T-cell (primary cell): ENCODE measurements at regions not wholly inside any gene's neighbourhood (a gene's known extent, or its start where the extent isn't known, plus 50 kb on each side); places are given as distances from the start of the nearest gene placed in this dataset.

Experiments
- ATAC-seq, 4 experiments: fragments of 200-7000 bp in 3 of 4; fragments of 150-1000 bp in 1 of 4; cut with Tn5 transposase; replicated peaks in 1 of 4; 1 replicate in 3 of 4; 2 replicates in 1 of 4; pipeline ENCODE4 v1.10.0; 2021; ENCODE audit warnings: moderate library complexity in 3 of 4, mild to moderate bottlenecking in 2 of 4, moderate number of reproducible peaks in 1 of 4
- CTCF ChIA-PET, 2 donors: fragments of 300-600 bp; sonication (Branson Sonifier 250); formaldehyde crosslinking; loops; one replicate each; lab custom pipeline; 2022; ENCODE audit warnings: antibody characterized with exemption in 2 of 2; lab: Charles Lee
- POLR2A ChIA-PET, 2 donors: fragments of 300-600 bp; sonication (Branson Sonifier 250); formaldehyde crosslinking; loops; one replicate each; lab custom pipeline; 2022; ENCODE audit warnings: antibody characterized with exemption in 2 of 2; lab: Charles Lee
- DNase-seq, 35 experiments: peaks; one replicate each; pipeline versions ENCODE4 v3.0.0 to v3.0.0-alpha.2; 2013 to 2023
- H3K27ac ChIP-seq: one replicate; pipeline ENCODE4 v1.5.1; 2013; ENCODE audit warnings: low read length
- H3K27me3 ChIP-seq, 2 experiments: replicated peaks in 1 of 2; 1 replicate in 1 of 2; 2 replicates in 1 of 2; pipeline versions ENCODE4 v1.6.1 to v1.7.0; 2013; ENCODE audit warnings: low read length in 1 of 2, mixed read lengths in 1 of 2; ENCODE audit not compliant: control insufficient read depth in 2 of 2, insufficient read depth in 2 of 2; ENCODE audit errors: extremely low read depth in 1 of 2
- H3K36me3 ChIP-seq, 2 donors: 1 replicate in 1 of 2; 2 replicates in 1 of 2; pipeline versions ENCODE4 v1.6.1 to v1.7.0; 2013; ENCODE audit warnings: low read length in 1 of 2; ENCODE audit not compliant: control insufficient read depth in 2 of 2, insufficient read depth in 1 of 2; ENCODE audit errors: extremely low read depth in 1 of 2
- H3K4me1 ChIP-seq, 2 experiments: 1 replicate in 1 of 2; 2 replicates in 1 of 2; pipeline versions ENCODE4 v1.6.1 to v1.7.0; 2013; ENCODE audit warnings: low read length in 2 of 2, mixed read lengths in 1 of 2; ENCODE audit not compliant: insufficient read depth in 2 of 2, control insufficient read depth in 1 of 2; ENCODE audit errors: extremely low read depth in 1 of 2
- H3K4me3 ChIP-seq, 2 donors: 1 replicate in 1 of 2; 2 replicates in 1 of 2; pipeline versions ENCODE4 v1.5.1 to v1.7.0; 2013; ENCODE audit warnings: mild to moderate bottlenecking in 2 of 2, low read length in 1 of 2, moderate library complexity in 1 of 2; ENCODE audit not compliant: control insufficient read depth in 1 of 2; ENCODE audit errors: extremely low read depth in 1 of 2
- H3K9me3 ChIP-seq: 2 replicates; pipeline ENCODE4 v1.7.0; 2013
- H3K27ac Mint-ChIP-seq, 2 donors: one replicate each; pipeline ENCODE4 v1.8.0; 2020 to 2021; ENCODE audit warnings: mild to moderate bottlenecking in 2 of 2, mixed read lengths in 2 of 2
- H3K27me3 Mint-ChIP-seq, 2 donors: one replicate each; pipeline ENCODE4 v1.8.0; 2021 to 2022; ENCODE audit warnings: mixed read lengths in 2 of 2
- H3K36me3 Mint-ChIP-seq: one replicate; pipeline ENCODE4 v1.8.0; 2021; ENCODE audit warnings: mixed read lengths
- H3K4me1 Mint-ChIP-seq, 3 donors: one replicate each; pipeline ENCODE4 v1.8.0; 2020 to 2022; ENCODE audit warnings: mixed read lengths in 3 of 3, mild to moderate bottlenecking in 1 of 3
- H3K4me3 Mint-ChIP-seq, 3 donors: one replicate each; pipeline ENCODE4 v1.8.0; 2020 to 2022; ENCODE audit warnings: mild to moderate bottlenecking in 3 of 3, mixed read lengths in 3 of 3, moderate library complexity in 3 of 3
- H3K9me3 Mint-ChIP-seq, 3 donors: one replicate each; pipeline ENCODE4 v1.8.0; 2020 to 2022; ENCODE audit warnings: mixed read lengths in 3 of 3
- WGBS: methylation state at CpG from one replicate; pipeline ENCODE4 v1.1.5; 2013; ENCODE audit warnings: missing lambda C conversion rate; ENCODE audit not compliant: insufficient coverage; 5-methylcytosine and 5-hydroxymethylcytosine counted together

- no peaks in the 10 kb centered on the region for H3K9me3 ChIP-seq
- WGBS, result 65% methylated on average over 26 of the region's 26 CpGs
- CTCF ChIA-PET, result no interaction called here
Observed at GRCh38 chr12:34339922-34340321, 317.6 kb downstream of the ALG10 start.

GRCh38 chr12:34340534-34341361 lies 318.5 kb downstream of the ALG10 start:
- Mint-ChIP-seq H3K27ac (no peak overlapping the region), H3K4me1 (no peaks in the 10 kb centered on the region), H3K27me3 (no peaks in the 10 kb centered on the region), H3K9me3 (peaks cover 0 to 5% (median 0%) of the 10 kb centered on the region in 3 donors), H3K4me3 (no peak overlapping the region), H3K36me3 (no peaks in the 10 kb centered on the region)
- Histone ChIP-seq H3K4me3 (no peak overlapping the region), H3K27ac (no peak overlapping the region), H3K27me3 (peaks cover 0 to 16% of the 10 kb centered on the region in 2 experiments), H3K4me1 (no peaks in the 10 kb centered on the region), H3K36me3 (no peaks in the 10 kb centered on the region), H3K9me3 (no peaks in the 10 kb centered on the region)
- no peak for DNase-seq
- CTCF ChIA-PET, result no interaction called here
- no peak for ATAC-seq
- WGBS, result 62% methylated on average over 30 of the region's 49 CpGs
- POLR2A ChIA-PET, result interaction anchor here in 1 of 2 donors (0.7 kb wide), 1 partner anchor 135 kb away, joined by 4 read pairs; no protein-coding TSS in a partner anchor

More at GRCh38 chr12:34339922-34340321, 317.6 kb downstream of the ALG10 start:
- H3K9me3 Mint-ChIP-seq, result peaks cover 0 to 5% (median 0%) of the 10 kb centered on the region in 3 donors
- ATAC-seq, result no peak
- Histone ChIP-seq H3K27me3 (peaks cover 0 to 16% of the 10 kb centered on the region in 2 experiments), H3K4me1 (no peaks in the 10 kb centered on the region), H3K27ac (no peak overlapping the region), H3K36me3 (no peaks in the 10 kb centered on the region), H3K4me3 (no peak overlapping the region)
- no peak for DNase-seq
- H3K4me1 Mint-ChIP-seq, result no peaks in the 10 kb centered on the region
- H3K27me3 Mint-ChIP-seq, result no peaks in the 10 kb centered on the region
- H3K4me3 Mint-ChIP-seq, result no peak overlapping the region
- H3K27ac Mint-ChIP-seq, result no peak overlapping the region
- POLR2A ChIA-PET, result interaction anchor here in 1 of 2 donors (0.7 kb wide), 1 partner anchor 136 kb away, joined by 4 read pairs; no protein-coding TSS in a partner anchor
- no peaks in the 10 kb centered on the region for H3K36me3 Mint-ChIP-seq

- Mint-ChIP-seq H3K36me3 (no peaks in the 10 kb centered on the region), H3K27ac (no peak overlapping the region), H3K4me1 (no peaks in the 10 kb centered on the region), H3K4me3 (no peak overlapping the region), H3K27me3 (no peaks in the 10 kb centered on the region), H3K9me3 (peaks cover 0 to 5% (median 0%) of the 10 kb centered on the region in 3 donors)
- no peaks in the 10 kb centered on the region for H3K4me1 ChIP-seq
- no peak overlapping the region for H3K27ac ChIP-seq
- no peaks in the 10 kb centered on the region for H3K36me3 ChIP-seq
- CTCF ChIA-PET, result no interaction called here
- peaks cover 0 to 16% of the 10 kb centered on the region in 2 experiments for H3K27me3 ChIP-seq
- H3K9me3 ChIP-seq, result no peaks in the 10 kb centered on the region
- DNase-seq, result no peak
- no peak overlapping the region for H3K4me3 ChIP-seq
- 62% methylated on average over 17 of the region's 21 CpGs for WGBS
- ATAC-seq, result no peak
- POLR2A ChIA-PET, result no interaction called here
Observed at GRCh38 chr12:34341362-34341733, 319.1 kb downstream of the ALG10 start.

GRCh38 chr12:34342048-34342447 lies 319.8 kb downstream of the ALG10 start:
- CTCF ChIA-PET, result no interaction called here
- no peak overlapping the region for H3K27ac Mint-ChIP-seq

GRCh38 chr12:34343345-34343744 lies 321.0 kb downstream of the ALG10 start:
- Histone ChIP-seq H3K4me1 (no peaks in the 10 kb centered on the region), H3K4me3 (no peak overlapping the region), H3K36me3 (no peaks in the 10 kb centered on the region), H3K9me3 (no peaks in the 10 kb centered on the region), H3K27me3 (peaks cover 0 to 17% of the 10 kb centered on the region in 2 experiments), H3K27ac (no peak overlapping the region)
- DNase-seq (no peak), ATAC-seq (no peak)
- ChIA-PET POLR2A (no interaction called here), CTCF (no interaction called here)
- H3K4me1 Mint-ChIP-seq, result no peaks in the 10 kb centered on the region
- H3K27me3 Mint-ChIP-seq, result no peaks in the 10 kb centered on the region
- no peak overlapping the region for H3K4me3 Mint-ChIP-seq
- 66% methylated on average over 17 of the region's 22 CpGs for WGBS
- no peaks in the 10 kb centered on the region for H3K9me3 Mint-ChIP-seq
- no peak overlapping the region for H3K27ac Mint-ChIP-seq
- H3K36me3 Mint-ChIP-seq, result no peaks in the 10 kb centered on the region

More at GRCh38 chr12:34342048-34342447, 319.8 kb downstream of the ALG10 start:
- Histone ChIP-seq H3K4me3 (no peak overlapping the region), H3K27me3 (peaks cover 0 to 18% of the 10 kb centered on the region in 2 experiments), H3K27ac (no peak overlapping the region), H3K36me3 (no peaks in the 10 kb centered on the region), H3K9me3 (no peaks in the 10 kb centered on the region), H3K4me1 (no peaks in the 10 kb centered on the region)
- Mint-ChIP-seq H3K36me3 (no peaks in the 10 kb centered on the region), H3K4me1 (no peaks in the 10 kb centered on the region), H3K9me3 (peaks cover 0 to 5% (median 0%) of the 10 kb centered on the region in 3 donors), H3K27me3 (no peaks in the 10 kb centered on the region), H3K4me3 (no peak overlapping the region)
- ATAC-seq (no peak), DNase-seq (no peak)
- 60% methylated on average over 25 of the region's 25 CpGs for WGBS
- POLR2A ChIA-PET, result no interaction called here

GRCh38 chr12:34343766-34344165 lies 321.5 kb downstream of the ALG10 start:
- H3K27ac ChIP-seq, result no peak overlapping the region
- Mint-ChIP-seq H3K27me3 (no peaks in the 10 kb centered on the region), H3K4me1 (no peaks in the 10 kb centered on the region), H3K9me3 (no peaks in the 10 kb centered on the region), H3K27ac (no peak overlapping the region), H3K4me3 (no peak overlapping the region), H3K36me3 (no peaks in the 10 kb centered on the region)
- no peak for ATAC-seq
- H3K9me3 ChIP-seq, result no peaks in the 10 kb centered on the region
- ChIA-PET CTCF (no interaction called here), POLR2A (no interaction called here)
- H3K4me3 ChIP-seq, result no peak overlapping the region
- 74% methylated on average over 25 of the region's 25 CpGs for WGBS
- no peaks in the 10 kb centered on the region for H3K4me1 ChIP-seq
- H3K36me3 ChIP-seq, result no peaks in the 10 kb centered on the region
- no peak for DNase-seq
- peaks cover 0 to 16% of the 10 kb centered on the region in 2 experiments for H3K27me3 ChIP-seq
